Activated naive CD8-positive, alpha-beta T cell treated with anti-CD3 and anti-CD28 coated beads, Interleukin-2, amount 50 U/mL, for 24 hours (primary cell): ENCODE measurements at regions not wholly inside any gene's neighbourhood (a gene's known extent, or its start where the extent isn't known, plus 50 kb on each side); places are given as distances from the start of the nearest gene placed in this dataset.

Source experiments
- ATAC-seq: fragments of 150-1000 bp; cut with Tn5 transposase; one replicate; pipeline ENCODE4 v1.10.0; 2021
- DNase-seq: peaks from one replicate; pipeline ENCODE4 v3.0.0; 2021
- H3K27ac Mint-ChIP-seq: one replicate; pipeline ENCODE4 v1.8.0; 2021; ENCODE audit warnings: mild to moderate bottlenecking, mixed read lengths
- H3K27me3 Mint-ChIP-seq: one replicate; pipeline ENCODE4 v1.8.0; 2021; ENCODE audit warnings: mixed read lengths
- H3K36me3 Mint-ChIP-seq: one replicate; pipeline ENCODE4 v1.8.0; 2021; ENCODE audit warnings: low read depth, mixed read lengths
- H3K4me1 Mint-ChIP-seq: one replicate; pipeline ENCODE4 v1.8.0; 2021; ENCODE audit warnings: mixed read lengths
- H3K4me3 Mint-ChIP-seq: one replicate; pipeline ENCODE4 v1.8.0; 2021; ENCODE audit warnings: mild to moderate bottlenecking, moderate library complexity, mixed read lengths
- H3K9me3 Mint-ChIP-seq: one replicate; pipeline ENCODE4 v1.8.0; 2021; ENCODE audit warnings: mixed read lengths

- Mint-ChIP-seq H3K4me3 (no peak overlapping the region), H3K4me1 (no peaks in the 10 kb centered on the region), H3K27ac (no peak overlapping the region), H3K9me3 (no peaks in the 10 kb centered on the region), H3K36me3 (no peaks in the 10 kb centered on the region), H3K27me3 (peaks cover 8% of the 10 kb centered on the region)
- ATAC-seq (no peak), DNase-seq (no peak)
Measured at GRCh38 chr11:116226731-116227130, 546.1 kb downstream of the BUD13 start.

DNA sequence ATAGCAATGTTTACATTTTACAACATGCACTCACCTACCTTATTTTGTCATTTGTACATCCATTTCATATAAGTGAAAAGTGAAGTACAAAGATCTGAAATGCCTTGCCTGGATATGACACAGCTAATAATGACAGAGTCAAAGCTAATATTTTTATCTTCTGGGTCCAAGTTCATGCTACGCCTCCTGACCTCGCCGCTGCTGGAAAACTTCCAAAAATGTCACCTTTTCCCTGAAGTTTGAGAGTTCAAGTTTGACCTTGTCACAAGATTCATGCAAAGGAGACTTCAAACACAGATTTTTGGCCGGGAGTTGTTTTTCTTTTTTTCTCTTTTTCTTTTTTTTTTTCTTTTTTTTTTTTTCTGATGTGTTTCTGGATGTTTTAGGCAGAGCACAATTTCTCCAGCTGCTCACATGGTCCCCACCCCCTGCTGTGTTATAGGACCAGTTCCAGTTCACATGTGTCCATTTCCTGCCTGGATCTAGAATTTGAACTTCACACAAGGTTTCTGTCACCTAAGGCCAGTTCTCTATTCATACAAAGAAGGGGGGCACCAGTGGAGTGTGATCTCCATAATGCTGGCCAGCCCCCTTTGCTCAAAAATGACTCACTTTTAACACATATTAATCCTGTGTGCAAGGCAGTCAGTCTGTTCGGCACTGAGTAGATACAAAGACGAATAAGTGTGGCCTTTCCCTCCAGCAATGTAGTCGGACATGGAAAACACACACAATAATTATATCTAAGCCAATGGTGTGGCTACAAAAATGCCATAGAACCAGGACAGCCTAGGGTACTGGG, 546.8 kb downstream of the BUD13 start:
- Mint-ChIP-seq H3K27me3 (peaks cover 8% of the 10 kb centered on the region), H3K36me3 (no peaks in the 10 kb centered on the region), H3K4me1 (no peaks in the 10 kb centered on the region), H3K27ac (no peak overlapping the region), H3K4me3 (no peak overlapping the region), H3K9me3 (no peaks in the 10 kb centered on the region)
- DNase-seq, result no peak
- no peak for ATAC-seq

DNA sequence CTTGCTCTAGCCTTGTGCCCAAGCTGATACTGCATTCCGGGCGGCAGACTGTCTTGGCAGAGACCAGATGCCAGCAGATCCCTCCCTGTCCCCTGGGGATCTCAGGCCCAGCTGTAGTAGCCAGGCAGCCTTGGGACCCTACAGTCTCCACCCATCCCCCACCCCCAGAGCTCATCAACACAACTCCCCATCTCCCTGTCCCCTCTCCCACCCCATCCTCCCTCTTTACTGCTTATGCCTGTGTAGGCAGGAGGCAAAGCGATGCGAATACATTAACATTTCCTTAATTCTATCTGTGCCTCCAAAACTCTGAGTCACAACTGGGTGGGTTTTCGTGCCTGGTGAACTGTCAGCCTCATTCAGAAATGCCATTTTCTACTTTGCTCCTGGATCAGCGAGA, 547.6 kb downstream of the BUD13 start:
- no peaks in the 10 kb centered on the region for H3K4me1 Mint-ChIP-seq
- no peak for DNase-seq
- no peaks in the 10 kb centered on the region for H3K36me3 Mint-ChIP-seq
- H3K4me3 Mint-ChIP-seq, result no peak overlapping the region
- ATAC-seq, result no peak
- H3K27ac Mint-ChIP-seq, result no peak overlapping the region
- H3K27me3 Mint-ChIP-seq, result peaks cover 8% of the 10 kb centered on the region
- H3K9me3 Mint-ChIP-seq, result no peaks in the 10 kb centered on the region

GRCh38 chr11:116224889-116225200, 547.9 kb downstream of the BUD13 start:
- H3K4me1 Mint-ChIP-seq, result no peaks in the 10 kb centered on the region
- no peak overlapping the region for H3K27ac Mint-ChIP-seq
- H3K27me3 Mint-ChIP-seq, result peaks cover 8% of the 10 kb centered on the region
- no peaks in the 10 kb centered on the region for H3K36me3 Mint-ChIP-seq
- ATAC-seq, result no peak
- DNase-seq, result no peak
- H3K4me3 Mint-ChIP-seq, result no peak overlapping the region
- no peaks in the 10 kb centered on the region for H3K9me3 Mint-ChIP-seq

DNA sequence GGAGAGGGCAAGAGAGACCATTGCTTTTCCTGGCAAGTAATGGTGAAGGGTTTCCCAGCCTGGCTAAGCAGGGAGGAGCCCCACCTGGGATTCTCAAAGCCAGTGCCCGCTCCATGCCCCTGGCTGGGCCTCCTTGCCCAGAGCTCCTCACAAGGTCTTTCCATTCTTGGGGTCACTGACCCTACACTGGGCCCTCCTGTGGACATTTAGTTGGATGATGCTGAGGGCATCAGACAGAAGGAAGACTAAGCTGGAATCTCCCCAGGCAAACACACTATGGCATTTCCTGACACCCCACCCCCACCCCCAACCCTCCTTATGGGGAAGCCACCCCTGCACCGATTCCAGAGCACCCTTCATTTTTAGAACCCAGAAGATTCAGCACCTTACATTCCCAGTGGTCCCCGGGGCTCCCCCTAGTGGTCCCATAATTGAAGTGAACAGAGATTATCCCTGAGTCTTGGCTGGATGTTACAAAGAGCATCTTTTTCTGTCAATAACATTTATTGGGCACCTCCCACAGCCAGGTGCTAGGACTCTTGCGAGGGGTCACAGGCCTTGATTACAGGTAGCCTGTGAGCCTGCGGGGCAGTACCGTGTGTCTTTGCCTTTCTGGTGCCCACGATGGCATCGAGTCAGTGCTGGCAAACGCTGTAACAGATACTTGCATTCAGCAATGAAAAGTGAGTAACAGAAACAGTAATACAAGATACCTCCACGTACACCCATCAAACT, 548.5 kb downstream of the BUD13 start:
- no peaks in the 10 kb centered on the region for H3K4me1 Mint-ChIP-seq
- DNase-seq (peak; percentile 41), ATAC-seq (no peak)
- peaks cover 8% of the 10 kb centered on the region for H3K27me3 Mint-ChIP-seq
- H3K36me3 Mint-ChIP-seq, result no peaks in the 10 kb centered on the region
- H3K4me3 Mint-ChIP-seq, result no peak overlapping the region
- no peaks in the 10 kb centered on the region for H3K9me3 Mint-ChIP-seq
- no peak overlapping the region for H3K27ac Mint-ChIP-seq

DNA sequence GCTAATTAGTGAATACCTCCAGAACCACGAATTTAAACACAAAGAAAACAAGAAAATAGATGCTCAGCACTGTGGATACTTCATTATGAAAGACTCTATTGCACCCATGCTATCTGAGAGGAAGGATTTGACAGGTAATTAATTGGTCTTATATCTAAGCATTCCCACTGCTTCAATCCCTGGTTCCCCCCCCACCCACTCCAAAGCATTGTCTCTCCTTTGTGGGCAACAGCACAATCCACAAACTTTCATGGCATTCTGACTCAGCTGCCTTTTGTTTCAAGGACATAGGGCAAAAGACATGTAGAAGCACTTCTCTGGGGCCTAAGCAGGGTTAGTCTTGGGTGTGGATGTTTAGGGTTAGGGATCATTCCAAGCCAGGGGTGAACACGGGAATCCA, 551.4 kb downstream of the BUD13 start:
- Mint-ChIP-seq H3K9me3 (no peaks in the 10 kb centered on the region), H3K4me1 (no peaks in the 10 kb centered on the region), H3K4me3 (no peak overlapping the region), H3K27ac (no peak overlapping the region), H3K27me3 (peaks cover 7% of the 10 kb centered on the region), H3K36me3 (no peaks in the 10 kb centered on the region)
- no peak for ATAC-seq
- no peak for DNase-seq

DNA sequence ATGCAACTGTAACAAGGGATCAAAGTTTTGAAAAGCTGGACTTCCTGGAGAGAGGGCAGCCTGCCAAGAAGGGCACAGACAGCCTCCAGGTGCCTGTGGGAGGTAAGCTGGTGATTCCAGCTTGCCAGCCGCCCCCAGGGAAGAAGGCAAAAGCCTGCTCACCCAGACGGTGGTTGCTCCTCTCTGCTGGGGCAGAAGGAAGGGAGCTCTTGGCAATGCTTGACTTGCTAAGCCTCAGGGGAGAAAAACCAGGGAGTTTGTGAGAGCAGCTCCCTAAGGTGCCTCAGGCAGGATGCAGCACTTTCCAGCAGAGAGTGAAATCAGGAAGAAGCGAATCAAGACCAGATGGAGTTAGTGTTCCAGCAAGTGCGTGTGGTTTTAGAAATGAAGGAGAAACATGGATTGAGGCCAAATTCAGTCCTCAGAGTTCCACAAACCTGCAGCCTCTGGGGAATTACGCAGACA, 553.6 kb downstream of the BUD13 start:
- Mint-ChIP-seq H3K27ac (no peak overlapping the region), H3K4me3 (no peak overlapping the region), H3K4me1 (no peaks in the 10 kb centered on the region), H3K27me3 (peaks cover 3% of the 10 kb centered on the region), H3K9me3 (no peaks in the 10 kb centered on the region), H3K36me3 (no peaks in the 10 kb centered on the region)
- ATAC-seq (no peak), DNase-seq (no peak)

DNA sequence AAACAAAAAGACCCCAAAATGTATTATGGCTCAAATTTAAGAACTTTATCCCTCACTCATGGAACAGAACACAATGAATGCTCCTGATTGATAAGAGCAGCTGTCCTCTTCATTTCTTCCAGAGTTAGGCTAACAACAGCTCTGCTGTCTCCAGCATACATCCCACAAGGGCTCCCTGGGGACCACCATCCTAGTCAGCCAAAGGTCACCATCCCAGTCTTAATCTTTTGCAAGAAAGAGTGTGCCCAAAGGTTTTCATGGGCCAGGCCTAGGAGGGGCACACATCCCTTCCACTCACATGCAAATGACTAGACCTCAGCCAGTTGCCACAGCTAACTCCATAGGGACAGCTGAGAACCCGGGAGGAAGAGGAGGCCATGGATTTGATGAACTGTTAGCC, 555.3 kb downstream of the BUD13 start:
- Mint-ChIP-seq H3K27me3 (peaks cover 3% of the 10 kb centered on the region), H3K4me3 (no peak overlapping the region), H3K4me1 (no peaks in the 10 kb centered on the region), H3K36me3 (no peaks in the 10 kb centered on the region), H3K27ac (no peak overlapping the region), H3K9me3 (no peaks in the 10 kb centered on the region)
- DNase-seq (no peak), ATAC-seq (no peak)

DNA sequence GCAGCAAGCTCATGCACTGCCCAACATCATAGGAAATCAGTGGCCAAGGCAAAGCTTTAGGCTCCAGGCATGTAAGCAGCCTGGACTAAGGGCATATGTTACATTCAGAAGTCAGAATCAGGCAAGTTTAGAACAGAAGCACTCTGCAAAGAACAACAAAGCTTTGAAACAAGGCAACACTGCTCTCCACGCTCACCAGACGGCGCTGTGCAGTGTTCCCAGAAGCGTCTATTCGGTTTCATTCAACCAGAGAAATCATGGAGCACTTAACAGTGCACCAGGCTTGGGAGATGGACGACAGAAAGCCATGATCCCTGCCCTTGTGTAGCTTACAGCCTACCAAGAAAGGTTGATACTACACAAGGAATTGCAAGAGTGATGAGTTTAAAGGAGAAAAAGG, 555.8 kb downstream of the BUD13 start:
- Mint-ChIP-seq H3K27me3 (peaks cover 3% of the 10 kb centered on the region), H3K4me3 (no peak overlapping the region), H3K27ac (no peak overlapping the region), H3K9me3 (no peaks in the 10 kb centered on the region), H3K36me3 (no peaks in the 10 kb centered on the region), H3K4me1 (no peaks in the 10 kb centered on the region)
- DNase-seq, result peak; percentile 16
- ATAC-seq, result no peak

DNA sequence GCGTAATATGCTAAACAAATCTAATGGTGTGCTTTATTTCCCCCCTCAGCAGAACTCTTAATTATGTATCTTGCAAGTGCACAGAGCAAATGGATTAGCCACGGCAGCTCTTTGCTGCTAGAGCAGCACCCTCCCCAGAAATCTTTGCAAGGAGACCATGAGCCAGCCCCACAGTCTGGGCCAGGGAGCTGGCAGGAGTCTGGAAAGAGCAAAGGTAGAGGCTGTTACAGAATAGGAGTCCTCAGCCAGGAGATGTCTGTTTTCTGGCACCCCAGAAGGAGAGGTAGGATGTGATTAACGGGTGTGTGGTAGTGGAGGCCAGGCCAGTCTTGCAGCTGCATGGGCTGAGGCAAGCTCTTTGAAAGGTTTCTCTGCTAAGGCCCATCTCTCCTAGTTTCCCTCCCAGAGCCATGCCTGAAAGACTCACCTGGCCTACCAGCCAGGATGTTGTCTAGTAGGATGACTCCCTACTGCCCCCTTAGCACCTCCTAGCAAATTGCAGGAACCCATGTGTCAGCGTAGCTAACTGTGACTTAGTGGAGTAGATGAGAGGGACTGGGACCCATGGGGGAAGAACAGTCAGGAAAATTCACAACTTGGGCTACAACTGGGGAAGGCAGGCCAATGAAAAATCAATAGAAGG, 557.2 kb downstream of the BUD13 start:
- H3K36me3 Mint-ChIP-seq, result no peaks in the 10 kb centered on the region
- H3K27ac Mint-ChIP-seq, result no peak overlapping the region
- ATAC-seq (no peak), DNase-seq (no peak)
- no peaks in the 10 kb centered on the region for H3K4me1 Mint-ChIP-seq
- peaks cover 3% of the 10 kb centered on the region for H3K27me3 Mint-ChIP-seq
- H3K4me3 Mint-ChIP-seq, result no peak overlapping the region
- no peaks in the 10 kb centered on the region for H3K9me3 Mint-ChIP-seq

DNA sequence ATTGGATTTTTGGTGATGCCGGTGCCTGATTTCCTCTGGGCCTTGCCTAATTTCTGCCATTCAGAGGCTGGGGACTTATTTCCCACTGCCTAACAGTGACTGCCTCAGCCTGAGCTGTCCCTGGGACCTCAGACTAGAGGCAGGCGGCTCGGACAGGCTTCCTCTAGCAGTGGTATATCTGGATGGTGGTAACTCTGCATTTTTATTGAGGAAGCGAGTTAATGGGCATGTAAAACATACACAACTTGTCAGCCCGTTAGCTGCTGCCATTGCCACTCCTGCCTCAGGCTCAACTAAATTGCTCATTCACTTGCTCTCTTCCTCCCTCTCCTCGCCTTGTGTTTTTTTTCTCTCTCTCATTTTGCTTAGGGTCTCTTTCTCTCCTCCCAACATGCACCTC, 561.6 kb downstream of the BUD13 start:
- Mint-ChIP-seq H3K4me3 (no peak overlapping the region), H3K9me3 (no peaks in the 10 kb centered on the region)

GRCh38 chr11:116210663-116211062, 562.1 kb downstream of the BUD13 start:
- Mint-ChIP-seq H3K9me3 (no peaks in the 10 kb centered on the region), H3K27me3 (peaks cover 2% of the 10 kb centered on the region)

More for the DNA sequence above, 561.6 kb downstream of the BUD13 start:
- no peak for ATAC-seq
- H3K36me3 Mint-ChIP-seq, result no peaks in the 10 kb centered on the region
- H3K27me3 Mint-ChIP-seq, result peaks cover 2% of the 10 kb centered on the region
- no peak overlapping the region for H3K27ac Mint-ChIP-seq
- no peak for DNase-seq
- H3K4me1 Mint-ChIP-seq, result no peaks in the 10 kb centered on the region

DNA sequence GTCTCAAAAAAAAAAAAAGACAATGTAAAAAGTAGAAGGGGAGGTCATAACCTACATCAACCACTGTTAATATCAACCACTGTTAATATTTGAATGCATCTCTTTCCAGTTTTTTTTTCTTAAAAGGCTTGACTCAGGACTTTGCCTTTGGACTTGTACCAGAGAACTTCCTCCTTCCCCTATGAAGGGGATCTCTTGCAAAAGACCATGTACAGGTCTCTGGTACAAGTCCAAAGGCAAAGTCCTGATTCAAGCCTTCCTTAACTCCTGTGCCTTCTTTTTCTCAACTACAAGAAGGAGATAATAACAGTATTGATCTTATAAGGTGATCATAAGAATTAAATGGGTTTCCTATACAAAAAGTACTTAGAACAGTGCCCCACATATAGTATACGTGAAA, 563.5 kb downstream of the BUD13 start:
- no peaks in the 10 kb centered on the region for H3K9me3 Mint-ChIP-seq
- H3K4me3 Mint-ChIP-seq, result no peak overlapping the region
- no peak overlapping the region for H3K27ac Mint-ChIP-seq
- no peak for DNase-seq
- no peaks in the 10 kb centered on the region for H3K36me3 Mint-ChIP-seq
- ATAC-seq, result no peak
- H3K27me3 Mint-ChIP-seq, result peaks cover 2% of the 10 kb centered on the region
- H3K4me1 Mint-ChIP-seq, result no peaks in the 10 kb centered on the region

More at GRCh38 chr11:116210663-116211062, 562.1 kb downstream of the BUD13 start:
- H3K4me1 Mint-ChIP-seq, result no peaks in the 10 kb centered on the region
- H3K36me3 Mint-ChIP-seq, result no peaks in the 10 kb centered on the region
- ATAC-seq, result no peak
- no peak overlapping the region for H3K27ac Mint-ChIP-seq
- no peak overlapping the region for H3K4me3 Mint-ChIP-seq
- DNase-seq, result no peak

GRCh38 chr11:116207421-116208141, 565.2 kb downstream of the BUD13 start:
- H3K27me3 Mint-ChIP-seq, result peaks cover 2% of the 10 kb centered on the region
- ATAC-seq (no peak), DNase-seq (no peak)
- H3K9me3 Mint-ChIP-seq, result no peaks in the 10 kb centered on the region
- no peaks in the 10 kb centered on the region for H3K36me3 Mint-ChIP-seq
- no peak overlapping the region for H3K27ac Mint-ChIP-seq
- no peaks in the 10 kb centered on the region for H3K4me1 Mint-ChIP-seq
- H3K4me3 Mint-ChIP-seq, result no peak overlapping the region
